NOMO-1 treated with DMSO at 0.1 percent for 48 hours (cell line): ENCODE measurements at regions not wholly inside any gene's neighbourhood (a gene's known extent, or its start where the extent isn't known, plus 50 kb on each side); places are given as distances from the start of the nearest gene placed in this dataset.
"Not testable (repeated sequence)": the region's sequence is repeated elsewhere in the genome, so short reads cannot be mapped to it uniquely, and the experiment has no call there.

Experiments
- DNase-seq: peaks from one replicate; lab custom pipeline; 2025; ENCODE audit not compliant: unreplicated experiment; lab: John Stamatoyannopoulos, UW

GRCh38 chr6:15906420-15907016 lies 222.4 kb upstream of the MYLIP start:
- DNase-seq: peak; percentile 52

DNA sequence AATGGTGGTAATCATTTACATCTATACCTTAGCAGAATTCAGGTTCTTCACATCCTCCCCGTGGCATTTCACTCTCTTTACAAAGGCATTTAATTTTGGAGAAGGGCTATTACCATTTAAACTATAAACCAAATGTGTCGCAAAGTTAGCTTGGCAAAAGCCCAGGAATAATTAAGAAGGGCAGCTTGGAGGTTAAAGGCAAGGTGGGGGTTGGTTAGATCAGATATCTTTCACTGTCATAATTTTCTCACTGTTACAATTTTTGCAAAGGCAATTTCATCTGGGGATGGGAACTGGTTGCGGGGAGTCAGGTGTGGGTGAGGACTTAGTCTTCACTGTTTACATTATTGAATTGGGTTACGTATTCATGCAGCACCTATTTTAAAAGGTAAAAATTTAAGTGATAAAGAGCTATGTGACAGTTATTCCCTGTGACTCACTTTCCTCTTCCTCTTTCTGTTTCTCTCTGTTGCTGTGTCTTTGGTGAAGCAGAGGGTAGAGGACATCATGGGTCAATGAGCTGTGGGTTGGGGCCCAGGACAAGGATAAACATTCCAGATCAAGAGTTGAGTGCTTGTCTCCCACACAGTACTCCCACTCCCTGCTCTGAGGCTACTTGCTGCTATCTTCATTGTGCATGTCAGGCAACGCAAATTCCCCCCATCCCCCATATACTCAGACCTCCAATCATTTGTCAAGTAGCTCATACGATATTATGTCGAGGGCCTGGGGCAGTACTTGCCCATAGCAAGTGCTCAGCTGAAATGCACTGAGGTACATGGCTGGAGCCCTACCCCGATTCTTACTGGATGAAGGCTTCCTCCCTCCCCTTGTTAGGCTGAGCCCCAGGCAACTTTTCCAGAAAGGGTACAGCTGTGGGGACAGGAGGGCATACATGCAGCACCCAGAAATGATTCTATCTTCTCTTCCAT lies 223.1 kb upstream of the MYLIP start:
- DNase-seq: peak; percentile 92

DNA sequence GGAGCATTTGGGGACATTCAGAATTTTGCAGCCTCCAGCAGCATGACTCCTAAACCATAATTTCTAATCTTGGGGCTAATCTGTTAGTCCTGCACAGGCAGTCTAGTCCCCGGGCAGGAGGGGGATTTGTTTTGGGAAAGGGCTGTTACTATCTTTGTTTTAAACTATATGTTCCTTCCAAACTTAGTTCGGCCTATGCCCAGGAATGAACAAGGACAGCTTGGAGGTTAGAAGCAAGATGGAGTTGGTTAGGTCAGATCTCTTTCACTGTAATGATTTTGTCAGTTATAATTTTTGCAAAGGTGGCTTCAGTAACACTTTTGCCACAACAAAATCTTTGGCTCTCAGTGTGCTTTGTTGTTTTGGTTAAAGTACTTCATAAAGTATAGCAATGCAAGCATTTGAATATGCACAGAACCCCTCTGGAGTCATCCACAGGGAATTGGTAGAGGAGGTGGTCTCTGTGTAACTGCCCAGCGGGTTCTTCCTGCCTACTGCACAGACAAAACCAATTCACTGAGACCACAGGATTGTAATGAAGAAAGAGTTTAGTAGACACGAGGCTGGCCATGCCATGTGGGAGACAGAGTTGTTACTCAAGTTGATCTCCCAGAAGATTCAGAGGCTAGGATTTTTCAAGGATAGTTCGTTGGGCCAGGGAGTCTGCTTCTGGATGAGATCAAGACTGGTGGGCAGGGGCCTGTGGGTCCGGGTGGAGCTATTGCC lies 224.1 kb upstream of the MYLIP start:
- DNase-seq: no peak

DNA sequence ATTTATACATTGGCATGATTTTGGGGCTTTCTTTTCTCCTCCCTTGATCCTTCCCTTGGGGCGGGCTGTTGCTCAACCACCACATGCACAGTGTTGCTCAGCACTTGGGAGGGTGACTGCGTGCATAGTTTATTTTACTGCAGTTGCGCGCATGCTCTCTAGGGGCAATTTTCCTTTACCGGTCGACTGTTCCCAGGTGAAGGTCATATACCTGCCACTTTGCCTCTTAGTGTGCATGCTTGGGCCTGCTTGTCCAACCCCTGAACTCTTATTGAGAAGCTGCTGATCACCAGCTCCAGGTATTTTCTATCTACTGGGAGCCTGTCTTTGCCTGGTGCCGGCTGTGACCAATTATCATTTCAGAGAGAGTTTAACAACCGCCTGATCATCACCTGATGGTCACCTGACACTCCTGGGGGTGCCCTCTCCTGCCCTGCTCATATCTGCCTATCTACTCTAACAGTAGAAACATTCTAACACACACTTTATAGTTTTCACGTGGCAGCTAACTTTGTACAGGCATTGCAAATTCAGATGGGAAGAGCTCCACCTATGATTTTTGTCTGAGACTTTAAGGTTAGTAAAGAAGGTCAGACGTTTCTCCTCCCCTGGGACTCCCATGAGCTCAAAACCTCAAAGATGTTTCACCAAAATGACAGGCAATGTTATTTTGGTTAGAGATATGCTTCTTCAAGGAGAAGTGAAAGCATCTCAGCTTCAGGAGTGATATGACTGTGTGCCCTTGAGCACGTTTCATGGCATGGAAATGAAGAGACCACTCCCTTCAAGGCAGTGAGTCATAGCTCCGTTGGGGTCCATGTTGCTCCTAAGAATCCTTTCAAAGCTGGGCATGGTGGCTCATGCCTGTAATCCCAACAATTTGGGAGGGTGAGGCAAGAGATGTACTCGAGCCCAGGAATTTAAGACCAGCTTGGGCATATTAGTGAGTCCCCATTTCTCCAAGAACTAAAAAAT lies 227.5 kb upstream of the MYLIP start:
- peak; percentile 98 for DNase-seq

- no peak for DNase-seq
Measured at GRCh38 chr6:15898693-15899092, 230.2 kb upstream of the MYLIP start.

DNA sequence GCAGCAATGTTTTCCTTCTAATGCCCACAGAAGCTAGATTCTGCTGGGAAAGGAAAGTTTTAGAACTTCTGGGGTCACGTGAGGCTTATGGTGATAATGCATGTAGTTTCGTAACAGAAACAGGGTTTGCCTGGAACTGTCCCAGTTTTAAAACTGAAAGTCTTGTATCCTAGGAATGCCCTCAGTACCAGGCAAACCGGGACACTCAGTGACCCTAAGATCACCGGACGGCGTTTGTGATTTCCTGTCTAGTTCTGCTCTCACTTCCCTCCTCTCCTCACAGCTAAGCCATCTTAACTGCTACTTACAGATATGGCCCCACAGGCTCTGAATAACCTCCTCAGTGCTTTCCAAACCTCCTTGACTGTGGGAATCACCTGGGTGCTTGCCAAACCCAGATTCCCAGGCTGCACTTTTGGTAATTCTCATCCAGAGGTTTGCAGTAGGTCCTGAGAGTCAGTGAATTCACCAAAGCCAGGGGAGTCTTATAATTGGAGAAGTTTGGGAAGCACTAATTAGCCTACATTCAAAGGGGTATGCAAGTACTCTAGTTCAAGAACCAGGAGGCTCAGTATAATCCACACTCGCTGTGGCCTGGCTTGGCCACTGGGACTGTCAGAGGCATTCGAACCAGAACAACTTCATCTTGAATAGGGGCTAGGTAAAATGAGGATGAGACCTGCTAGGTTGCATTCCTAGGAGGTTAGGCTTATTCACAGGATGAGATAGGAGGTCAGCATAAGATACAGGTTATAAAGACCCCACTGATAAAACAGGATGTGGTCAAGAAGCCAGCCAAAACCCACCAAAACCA lies 231.6 kb upstream of the MYLIP start:
- peak; percentile 65 for DNase-seq

GRCh38 chr6:15894973-15895725 lies 232.3 kb upstream of the DTNBP1 start:
- DNase-seq: no peak

DNA sequence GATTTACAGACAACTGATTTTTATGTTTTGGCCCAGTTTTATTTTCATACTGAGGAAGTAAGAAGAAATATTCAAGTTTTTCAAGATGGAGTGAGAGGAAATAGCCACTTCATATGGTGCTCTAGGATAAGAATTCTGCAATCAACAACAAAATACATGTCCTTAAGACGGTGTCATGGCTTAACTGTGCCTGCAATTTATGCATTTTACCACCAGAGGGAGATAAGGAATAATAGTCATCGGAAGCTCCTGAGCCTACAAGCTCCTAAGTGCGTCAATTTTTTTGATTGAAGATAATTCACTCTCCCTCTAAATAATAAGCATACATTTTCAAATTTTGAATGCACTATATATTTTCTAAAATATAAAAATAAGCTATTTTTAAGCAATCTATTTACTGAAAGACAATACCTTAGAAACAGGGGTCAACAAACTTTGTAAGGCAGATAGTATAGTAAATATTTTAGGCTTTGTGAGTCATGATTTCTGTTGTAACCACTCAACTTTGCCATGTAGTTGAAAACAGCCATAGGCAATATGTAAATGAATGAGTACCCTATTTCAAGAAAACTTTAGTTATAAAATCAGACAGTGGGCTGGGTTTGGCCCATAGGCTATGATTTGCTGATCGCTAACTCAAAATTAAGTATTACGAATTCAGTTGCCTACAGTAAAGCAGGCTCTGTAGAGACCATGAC lies 230.9 kb upstream of the DTNBP1 start:
- no peak for DNase-seq

- DNase-seq: peak; percentile 84
Measured at GRCh38 chr6:15892369-15892768, 229.5 kb upstream of the DTNBP1 start.

DNA sequence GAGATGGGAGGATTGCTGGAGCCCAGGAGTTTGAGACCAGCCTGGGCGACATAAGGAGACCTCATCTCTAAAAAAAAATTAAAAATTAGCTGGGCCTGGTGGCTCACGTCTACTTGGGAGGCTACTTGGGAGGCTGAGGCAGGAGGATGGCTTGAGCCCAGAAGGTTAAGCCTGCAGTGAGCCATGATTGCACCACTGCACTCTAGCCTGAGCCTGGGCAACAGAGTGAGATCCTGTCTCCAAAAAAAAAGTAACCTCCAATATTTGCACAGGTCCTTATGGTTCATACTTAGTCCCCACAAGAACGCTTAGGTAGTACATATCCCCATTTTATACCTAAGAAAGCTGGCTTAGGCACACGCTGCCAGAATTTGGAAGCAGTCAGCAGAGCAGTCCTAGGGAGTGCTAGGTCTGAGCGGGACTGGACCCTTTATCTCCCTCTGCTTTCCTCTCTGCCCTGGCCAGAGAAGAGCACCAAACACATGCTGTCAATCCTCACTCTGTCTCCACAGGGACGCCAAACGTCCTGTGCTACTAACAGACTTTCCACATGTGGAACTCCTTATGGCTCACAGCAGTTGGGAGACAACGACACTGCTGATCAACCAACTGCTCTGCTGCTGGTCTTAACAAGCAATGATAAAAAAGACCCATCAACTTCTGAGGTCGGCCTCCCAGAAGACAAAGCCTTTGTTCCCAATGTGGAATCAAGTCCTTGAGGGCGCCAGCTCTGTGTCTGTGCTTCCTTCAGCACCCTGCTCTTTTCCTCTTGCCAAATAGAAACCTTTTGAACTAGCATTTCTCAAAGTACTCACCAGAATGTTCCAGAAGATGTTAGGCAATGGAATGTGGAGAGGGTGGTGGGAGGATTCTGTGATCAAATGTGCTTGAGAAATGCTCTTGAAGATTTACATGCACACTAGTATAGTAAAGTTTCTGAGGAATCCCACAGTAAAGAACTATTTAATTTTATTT lies 226.3 kb upstream of the DTNBP1 start:
- DNase-seq: no peak

- peak; percentile 40 for DNase-seq
Measured at GRCh38 chr6:15887491-15888461, 224.9 kb upstream of the DTNBP1 start.

DNA sequence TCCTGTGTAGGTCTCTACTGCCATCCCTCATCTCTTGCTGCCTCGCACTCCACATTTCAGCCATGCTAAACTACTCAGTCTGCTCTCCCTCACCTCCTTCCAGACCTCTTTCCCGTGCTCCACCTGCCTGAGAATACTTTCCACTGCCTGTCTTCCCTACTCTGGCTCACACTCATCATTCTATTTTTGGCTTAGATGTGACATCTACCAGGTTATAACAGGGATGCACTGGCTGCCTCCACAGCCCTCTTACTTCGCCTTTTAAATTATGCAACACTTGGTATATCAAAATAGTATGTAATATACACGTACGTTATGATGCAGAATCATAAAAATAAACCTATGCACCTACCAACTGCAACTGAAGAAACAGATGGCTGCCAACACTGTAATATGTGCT lies 222.8 kb upstream of the DTNBP1 start:
- DNase-seq: no peak

GRCh38 chr6:15883593-15883992 lies 220.8 kb upstream of the DTNBP1 start:
- DNase-seq: not testable (repeated sequence)

- no peak for DNase-seq
Measured at GRCh38 chr6:15882915-15883314, 220.1 kb upstream of the DTNBP1 start.

DNA sequence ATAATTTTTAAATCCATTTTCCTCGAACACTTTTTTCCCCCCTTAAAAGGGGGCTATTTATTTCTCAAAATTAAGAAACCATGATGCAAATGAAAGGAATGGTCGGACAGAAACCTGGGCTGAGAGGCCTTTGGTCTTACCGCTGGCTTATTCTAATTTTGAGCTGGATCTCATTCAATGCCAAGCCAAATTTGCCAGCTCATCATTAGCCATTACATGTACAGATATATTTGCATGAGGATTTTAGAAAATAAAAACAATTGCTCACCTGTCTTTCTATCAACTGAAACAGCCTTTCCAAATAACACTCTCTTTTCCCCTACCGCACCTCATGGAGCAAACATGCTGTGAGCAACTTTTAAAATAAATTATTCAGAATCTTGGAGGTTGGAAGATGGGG lies 219.5 kb upstream of the DTNBP1 start:
- DNase-seq: no peak

DNA sequence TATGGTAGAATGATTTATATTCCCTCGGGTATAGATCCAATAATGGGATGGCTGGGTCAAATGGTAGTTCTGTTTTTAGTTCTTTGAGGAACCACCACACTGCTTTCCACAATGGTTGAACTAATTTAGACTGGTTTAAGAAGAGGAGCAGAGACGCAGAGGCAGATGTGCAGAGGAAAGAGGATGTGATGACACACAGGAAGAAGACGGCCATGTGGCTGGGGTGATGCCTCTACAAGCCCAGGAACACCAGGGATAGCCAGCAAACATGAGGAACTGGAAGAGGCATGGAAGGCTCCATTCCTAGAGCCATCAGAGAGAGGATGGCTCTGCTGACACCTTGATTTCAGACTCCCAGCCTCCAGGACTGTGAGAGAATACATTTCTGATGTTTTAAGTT lies 218.3 kb upstream of the DTNBP1 start:
- peak; percentile 86 for DNase-seq
